ENCODE measurements at regions not wholly inside any gene's neighbourhood (a gene's known extent, or its start where the extent isn't known, plus 50 kb on each side); places are given as distances from the start of the nearest gene placed in this dataset.

DNA sequence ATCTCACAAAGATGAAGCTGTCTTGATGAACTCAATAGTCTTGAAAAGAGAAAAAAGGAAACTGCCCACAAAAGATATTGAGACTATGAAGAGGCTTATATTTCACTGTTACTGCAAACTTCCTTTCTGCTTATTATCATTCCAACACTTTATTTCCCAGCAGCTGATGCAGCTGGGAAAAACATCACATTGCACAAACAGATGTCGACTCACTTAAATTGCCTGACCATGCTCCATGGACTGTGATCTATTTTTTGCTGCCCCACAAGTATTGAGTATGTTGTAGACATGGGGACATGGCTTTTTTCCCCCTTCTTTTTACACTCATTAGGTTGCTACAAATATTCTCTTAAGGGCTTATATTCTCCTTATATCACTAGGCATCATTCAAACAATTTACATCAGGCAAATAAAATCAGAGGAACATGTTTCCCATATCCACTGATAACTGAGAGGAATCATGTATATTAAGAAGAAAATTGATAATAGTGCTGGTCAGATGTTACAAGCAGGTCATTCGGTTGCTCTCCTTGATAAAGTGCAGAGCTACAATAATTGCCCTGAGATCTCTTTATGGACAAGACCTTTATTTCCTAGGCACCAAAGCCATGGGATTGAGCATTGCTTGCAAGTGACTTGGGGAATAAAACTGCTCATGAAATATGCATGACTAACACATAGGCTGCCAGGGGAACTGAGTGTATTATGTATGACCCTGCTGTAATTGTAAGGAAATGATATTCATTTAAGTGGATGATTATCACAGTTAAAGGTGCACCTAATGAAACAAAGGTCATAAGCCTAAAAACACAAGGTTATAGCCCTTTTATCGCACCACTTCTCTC, 509.9 kb downstream of the ZNF608 start:
- H3K9me3 Mint-ChIP-seq = peaks cover 5% of the 10 kb centered on the region
- H3K27ac Mint-ChIP-seq = peak overlapping the region; percentile 75
- no peak for DNase-seq (ENCODE audit: low spot score in 2 of 2, unreplicated experiment in 2 of 2)
- no peak overlapping the region for H3K4me3 Mint-ChIP-seq
- H3K36me3 Mint-ChIP-seq = peaks cover 6% of the 10 kb centered on the region
- peaks cover 71% of the 10 kb centered on the region for H3K4me1 Mint-ChIP-seq
- TF ChIP-seq, protein P1, sequence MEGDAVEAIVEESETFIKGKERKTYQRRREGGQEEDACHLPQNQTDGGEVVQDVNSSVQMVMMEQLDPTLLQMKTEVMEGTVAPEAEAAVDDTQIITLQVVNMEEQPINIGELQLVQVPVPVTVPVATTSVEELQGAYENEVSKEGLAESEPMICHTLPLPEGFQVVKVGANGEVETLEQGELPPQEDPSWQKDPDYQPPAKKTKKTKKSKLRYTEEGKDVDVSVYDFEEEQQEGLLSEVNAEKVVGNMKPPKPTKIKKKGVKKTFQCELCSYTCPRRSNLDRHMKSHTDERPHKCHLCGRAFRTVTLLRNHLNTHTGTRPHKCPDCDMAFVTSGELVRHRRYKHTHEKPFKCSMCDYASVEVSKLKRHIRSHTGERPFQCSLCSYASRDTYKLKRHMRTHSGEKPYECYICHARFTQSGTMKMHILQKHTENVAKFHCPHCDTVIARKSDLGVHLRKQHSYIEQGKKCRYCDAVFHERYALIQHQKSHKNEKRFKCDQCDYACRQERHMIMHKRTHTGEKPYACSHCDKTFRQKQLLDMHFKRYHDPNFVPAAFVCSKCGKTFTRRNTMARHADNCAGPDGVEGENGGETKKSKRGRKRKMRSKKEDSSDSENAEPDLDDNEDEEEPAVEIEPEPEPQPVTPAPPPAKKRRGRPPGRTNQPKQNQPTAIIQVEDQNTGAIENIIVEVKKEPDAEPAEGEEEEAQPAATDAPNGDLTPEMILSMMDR (IDR thresholded peaks at IDR 0.05; ENCODE audit: unreplicated experiment) = no peak
- no peaks in the 10 kb centered on the region for H3K27me3 Mint-ChIP-seq (ENCODE audit: low read depth)

DNA sequence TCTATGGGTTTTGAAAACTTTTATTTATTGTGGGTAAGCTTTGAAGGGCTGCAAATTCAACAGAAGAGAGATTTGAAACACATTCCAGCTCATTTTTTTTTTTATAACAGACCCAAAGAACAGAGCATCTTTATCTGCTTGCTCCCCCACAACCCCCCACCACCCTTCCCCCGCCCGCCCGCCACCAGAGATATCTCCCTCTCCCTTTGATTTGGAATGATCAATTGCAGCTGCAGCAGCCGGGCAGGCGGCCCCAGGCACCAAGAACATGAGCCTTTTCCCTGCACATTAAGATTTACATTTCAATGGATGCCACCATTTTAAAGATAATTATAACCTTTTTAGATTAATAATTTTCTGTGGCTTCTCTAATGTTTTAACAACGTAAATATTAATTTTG, 510.9 kb downstream of the ZNF608 start:
- Mint-ChIP-seq H3K9me3 (peaks cover 5% of the 10 kb centered on the region), H3K4me1 (peaks cover 81% of the 10 kb centered on the region), H3K27ac (peak overlapping the region; percentile 87), H3K36me3 (peaks cover 6% of the 10 kb centered on the region), H3K27me3 (ENCODE audit: low read depth) (no peaks in the 10 kb centered on the region), H3K4me3 (no peak overlapping the region)
- no peak for DNase-seq (ENCODE audit: low spot score in 2 of 2, unreplicated experiment in 2 of 2)
- TF ChIP-seq, protein P1 (IDR thresholded peaks at IDR 0.05; ENCODE audit: unreplicated experiment) = no peak

DNA sequence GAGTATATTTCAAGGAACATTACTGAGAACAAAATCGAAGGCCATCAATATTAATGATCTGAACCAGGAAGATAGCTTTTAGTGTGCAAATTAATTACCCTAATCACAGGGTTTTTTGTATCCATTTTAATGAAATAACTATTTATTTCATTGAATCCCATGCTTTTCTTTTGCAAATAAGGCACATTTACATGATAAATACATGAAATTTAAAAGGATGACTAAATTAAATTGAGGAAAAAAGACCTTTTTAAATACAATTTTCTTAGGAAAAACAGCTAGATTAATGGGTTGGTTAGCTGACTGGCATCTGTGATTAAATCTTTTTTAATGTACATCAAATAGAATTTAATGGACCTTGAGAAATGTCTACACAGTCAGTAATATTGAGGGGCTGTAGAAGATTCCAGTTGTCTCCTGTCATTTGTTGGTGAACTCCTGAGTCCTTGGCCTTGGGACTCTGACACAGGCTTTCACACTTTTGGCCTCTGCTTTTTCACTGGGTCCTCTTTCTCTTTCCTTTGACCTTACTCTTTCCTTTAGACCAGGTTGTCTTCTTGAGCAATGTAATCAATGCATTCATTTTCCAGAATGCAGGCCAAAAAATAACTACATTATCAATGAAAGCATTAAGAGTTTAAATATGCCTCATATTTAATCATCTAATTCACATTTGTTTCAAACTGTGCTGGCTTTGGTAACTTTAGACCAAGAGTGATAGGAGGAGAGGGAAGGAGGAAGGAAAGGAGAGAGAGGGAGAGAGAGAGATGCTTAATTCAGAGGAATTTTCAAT, 511.5 kb downstream of the ZNF608 start:
- TF ChIP-seq, protein P1 (IDR thresholded peaks at IDR 0.05; ENCODE audit: unreplicated experiment) = no peak
- DNase-seq (ENCODE audit: low spot score in 2 of 2, unreplicated experiment in 2 of 2) = no peak
- H3K9me3 Mint-ChIP-seq = peaks cover 5% of the 10 kb centered on the region
- H3K36me3 Mint-ChIP-seq = peaks cover 6% of the 10 kb centered on the region
- no peak overlapping the region for H3K4me3 Mint-ChIP-seq
- no peaks in the 10 kb centered on the region for H3K27me3 Mint-ChIP-seq (ENCODE audit: low read depth)
- H3K4me1 Mint-ChIP-seq = peaks cover 82% of the 10 kb centered on the region
- peak overlapping the region; percentile 90 for H3K27ac Mint-ChIP-seq

DNA sequence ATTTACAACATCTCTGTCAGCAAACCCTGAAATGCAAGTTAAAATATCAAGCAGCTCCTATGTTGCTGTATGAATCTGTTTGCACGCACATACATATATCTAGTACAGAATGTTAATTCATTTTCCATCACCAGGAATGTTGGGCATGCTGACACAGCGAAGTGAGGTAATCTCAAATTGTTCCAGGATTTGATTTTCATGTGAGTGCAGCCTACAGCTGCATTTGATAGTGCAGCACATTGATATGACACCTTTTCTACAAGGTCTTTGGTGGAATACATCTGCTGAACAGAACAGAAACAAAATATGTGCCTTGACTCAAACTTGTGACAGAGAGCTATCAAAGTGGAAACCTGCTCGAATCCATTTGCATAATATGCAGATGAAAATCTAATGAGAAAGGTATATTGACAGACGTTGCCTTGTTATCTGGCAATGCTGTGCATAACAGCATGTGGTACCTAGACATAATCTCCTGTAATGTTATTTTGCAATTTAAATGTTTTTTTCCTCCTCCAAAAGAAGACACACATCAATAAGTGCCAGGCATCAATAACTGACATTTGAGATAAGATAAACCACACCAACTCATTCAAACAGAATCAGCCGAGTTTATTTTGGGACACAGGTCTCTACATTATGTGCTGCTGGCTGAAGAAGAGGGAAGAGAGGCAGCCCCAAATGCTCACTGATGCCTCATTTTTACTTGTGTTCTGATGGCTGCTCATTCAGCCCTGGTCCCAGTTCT, 512.2 kb downstream of the ZNF608 start:
- Mint-ChIP-seq H3K36me3 (no peaks in the 10 kb centered on the region), H3K4me1 (peaks cover 82% of the 10 kb centered on the region), H3K9me3 (no peaks in the 10 kb centered on the region), H3K27ac (peak overlapping the region; percentile 90), H3K27me3 (ENCODE audit: low read depth) (no peaks in the 10 kb centered on the region), H3K4me3 (no peak overlapping the region)
- TF ChIP-seq, protein P1 (IDR thresholded peaks at IDR 0.05; ENCODE audit: unreplicated experiment) = no peak
- DNase-seq (ENCODE audit: low spot score in 2 of 2, unreplicated experiment in 2 of 2) = no peak

DNA sequence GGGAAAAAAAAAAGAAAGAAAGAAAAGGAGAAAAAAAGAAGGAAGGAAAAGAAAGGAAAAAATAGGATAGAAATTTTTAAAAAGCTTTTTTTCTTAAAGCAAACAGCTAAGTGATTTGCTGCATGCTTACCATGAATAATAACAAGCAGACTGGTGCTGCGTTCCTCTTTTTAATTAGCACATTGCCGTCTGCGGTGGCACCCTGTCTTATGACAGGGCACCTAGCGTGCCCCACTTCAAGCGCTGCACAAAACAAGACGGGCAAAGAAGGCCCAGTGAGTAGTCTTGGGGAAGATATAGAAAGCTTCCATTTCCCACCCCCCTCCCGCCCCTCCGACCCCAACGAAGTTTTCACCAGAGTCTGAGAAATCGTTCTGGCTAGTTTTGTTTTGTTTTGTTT, 513.9 kb downstream of the ZNF608 start:
- Mint-ChIP-seq H3K27me3 (ENCODE audit: low read depth) (no peaks in the 10 kb centered on the region), H3K9me3 (peaks cover 8% of the 10 kb centered on the region), H3K36me3 (no peaks in the 10 kb centered on the region), H3K4me1 (peaks cover 69% of the 10 kb centered on the region), H3K27ac (peak overlapping the region; percentile 90), H3K4me3 (no peak overlapping the region)
- TF ChIP-seq, protein P1 (IDR thresholded peaks at IDR 0.05; ENCODE audit: unreplicated experiment) = no peak
- DNase-seq (ENCODE audit: low spot score in 2 of 2, unreplicated experiment in 2 of 2) = no peak
